Fibroblast of mammary gland (primary cell): ENCODE measurements at regions not wholly inside any gene's neighbourhood (a gene's known extent, or its start where the extent isn't known, plus 50 kb on each side); places are given as distances from the start of the nearest gene placed in this dataset.

Experiments
- DNase-seq: peaks from one replicate; pipeline ENCODE4 v3.0.0-alpha.2; 2010; ENCODE audit warnings: low read depth
- H3K4me3 ChIP-seq: 2 replicates; pipeline ENCODE4 v1.5.1; 2011; ENCODE audit warnings: low read depth, mild to moderate bottlenecking, low read length, moderate library complexity; ENCODE audit not compliant: control insufficient read depth
- CTCF ChIP-seq: conservative IDR thresholded peaks from 2 replicates; pipeline ENCODE4 v1.5.1; 2011; ENCODE audit warnings: low read depth, low read length, inconsistent platforms; ENCODE audit not compliant: control insufficient read depth, insufficient read depth

GRCh38 chr13:40179445-40180281, 486.8 kb downstream of the FOXO1 start:
- DNase-seq, result no peak
- H3K4me3 ChIP-seq, result no peak overlapping the region
- TF ChIP-seq CTCF, result no peak

GRCh38 chr13:40180776-40181175, 485.7 kb downstream of the FOXO1 start:
- DNase-seq, result no peak
- no peak for TF ChIP-seq CTCF
- no peak overlapping the region for H3K4me3 ChIP-seq

- TF ChIP-seq CTCF, result no peak
- peak; percentile 89 for DNase-seq
- H3K4me3 ChIP-seq, result no peak overlapping the region
Observed at GRCh38 chr13:40181203-40181845, 485.1 kb downstream of the FOXO1 start.

- no peak for TF ChIP-seq CTCF
- DNase-seq, result no peak
- H3K4me3 ChIP-seq, result no peak overlapping the region
Observed at GRCh38 chr13:40182591-40182990, 483.9 kb downstream of the FOXO1 start.

- no peak overlapping the region for H3K4me3 ChIP-seq
- TF ChIP-seq CTCF, result no peak
- DNase-seq, result no peak
Observed at GRCh38 chr13:40185414-40185813, 481.0 kb downstream of the FOXO1 start.

GRCh38 chr13:40186041-40186440, 480.4 kb downstream of the FOXO1 start:
- no peak for TF ChIP-seq CTCF
- no peak for DNase-seq
- H3K4me3 ChIP-seq, result no peak overlapping the region
